PFSK-1 (cell line): ENCODE measurements at regions not wholly inside any gene's neighbourhood (a gene's known extent, or its start where the extent isn't known, plus 50 kb on each side); places are given as distances from the start of the nearest gene placed in this dataset.

Source experiments
- FOXP2 ChIP-seq: optimal IDR thresholded peaks from 2 replicates; pipeline ENCODE3; 2011; ENCODE audit warnings: borderline replicate concordance, control low read depth, inconsistent platforms; ENCODE audit not compliant: insufficient read depth; ENCODE audit errors: extremely low read length, extremely low read depth
- POLR2AphosphoS5 ChIP-seq: IDR thresholded peaks from 2 replicates; pipeline ENCODE4 v1.6.1; 2012; ENCODE audit warnings: low read depth, mild to moderate bottlenecking, control low read depth, low read length, moderate library complexity
- SIN3A ChIP-seq: IDR thresholded peaks from 2 replicates; pipeline ENCODE4 v1.6.1; 2012; ENCODE audit warnings: mild to moderate bottlenecking, low read length, moderate library complexity, borderline replicate concordance; ENCODE audit not compliant: insufficient read depth
- TAF1 ChIP-seq: IDR thresholded peaks from 2 replicates; pipeline ENCODE4 v1.6.1; 2012; ENCODE audit warnings: low read length, control low read depth, borderline replicate concordance; ENCODE audit not compliant: insufficient read depth
- TF ChIP-seq, protein P1 (sequence below), 2 experiments: IDR thresholded peaks; 2 replicates each; pipeline versions ENCODE4 v1.6.1 to v1.8.0; 2011 to 2012; ENCODE audit warnings: low read depth in 2 of 2, low read length in 2 of 2, control low read depth in 1 of 2, inconsistent platforms in 1 of 2, mild to moderate bottlenecking in 1 of 2, moderate library complexity in 1 of 2; ENCODE audit not compliant: insufficient read depth in 1 of 2

DNA sequence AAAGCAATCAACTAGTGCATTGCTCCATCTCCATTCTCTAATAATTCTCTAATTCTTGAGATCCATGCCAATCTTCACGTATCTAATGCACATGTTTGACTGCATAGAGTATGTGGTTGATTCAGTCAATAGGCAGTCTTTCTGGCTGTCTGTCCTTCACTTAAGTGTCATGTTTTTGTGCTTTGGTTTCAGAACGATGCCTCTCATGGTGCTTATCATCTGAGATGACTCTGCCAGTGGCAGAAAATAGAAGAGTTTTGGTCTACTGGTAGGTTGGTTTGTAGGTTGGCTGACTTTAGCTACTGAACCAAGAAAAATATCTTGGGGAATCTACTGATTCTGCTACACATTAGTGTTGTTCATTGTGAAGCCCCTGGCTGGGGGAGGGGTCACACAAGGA is 364.2 kb downstream of the SFMBT2 start:
- TF ChIP-seq, protein P1, sequence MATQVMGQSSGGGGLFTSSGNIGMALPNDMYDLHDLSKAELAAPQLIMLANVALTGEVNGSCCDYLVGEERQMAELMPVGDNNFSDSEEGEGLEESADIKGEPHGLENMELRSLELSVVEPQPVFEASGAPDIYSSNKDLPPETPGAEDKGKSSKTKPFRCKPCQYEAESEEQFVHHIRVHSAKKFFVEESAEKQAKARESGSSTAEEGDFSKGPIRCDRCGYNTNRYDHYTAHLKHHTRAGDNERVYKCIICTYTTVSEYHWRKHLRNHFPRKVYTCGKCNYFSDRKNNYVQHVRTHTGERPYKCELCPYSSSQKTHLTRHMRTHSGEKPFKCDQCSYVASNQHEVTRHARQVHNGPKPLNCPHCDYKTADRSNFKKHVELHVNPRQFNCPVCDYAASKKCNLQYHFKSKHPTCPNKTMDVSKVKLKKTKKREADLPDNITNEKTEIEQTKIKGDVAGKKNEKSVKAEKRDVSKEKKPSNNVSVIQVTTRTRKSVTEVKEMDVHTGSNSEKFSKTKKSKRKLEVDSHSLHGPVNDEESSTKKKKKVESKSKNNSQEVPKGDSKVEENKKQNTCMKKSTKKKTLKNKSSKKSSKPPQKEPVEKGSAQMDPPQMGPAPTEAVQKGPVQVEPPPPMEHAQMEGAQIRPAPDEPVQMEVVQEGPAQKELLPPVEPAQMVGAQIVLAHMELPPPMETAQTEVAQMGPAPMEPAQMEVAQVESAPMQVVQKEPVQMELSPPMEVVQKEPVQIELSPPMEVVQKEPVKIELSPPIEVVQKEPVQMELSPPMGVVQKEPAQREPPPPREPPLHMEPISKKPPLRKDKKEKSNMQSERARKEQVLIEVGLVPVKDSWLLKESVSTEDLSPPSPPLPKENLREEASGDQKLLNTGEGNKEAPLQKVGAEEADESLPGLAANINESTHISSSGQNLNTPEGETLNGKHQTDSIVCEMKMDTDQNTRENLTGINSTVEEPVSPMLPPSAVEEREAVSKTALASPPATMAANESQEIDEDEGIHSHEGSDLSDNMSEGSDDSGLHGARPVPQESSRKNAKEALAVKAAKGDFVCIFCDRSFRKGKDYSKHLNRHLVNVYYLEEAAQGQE (IDR thresholded peaks at IDR 0.05; ENCODE audit: insufficient read depth in 1 of 2, low read depth in 2 of 2, low read length in 2 of 2), result no peak
- TF ChIP-seq TAF1, result no peak
- no peak for TF ChIP-seq FOXP2

DNA sequence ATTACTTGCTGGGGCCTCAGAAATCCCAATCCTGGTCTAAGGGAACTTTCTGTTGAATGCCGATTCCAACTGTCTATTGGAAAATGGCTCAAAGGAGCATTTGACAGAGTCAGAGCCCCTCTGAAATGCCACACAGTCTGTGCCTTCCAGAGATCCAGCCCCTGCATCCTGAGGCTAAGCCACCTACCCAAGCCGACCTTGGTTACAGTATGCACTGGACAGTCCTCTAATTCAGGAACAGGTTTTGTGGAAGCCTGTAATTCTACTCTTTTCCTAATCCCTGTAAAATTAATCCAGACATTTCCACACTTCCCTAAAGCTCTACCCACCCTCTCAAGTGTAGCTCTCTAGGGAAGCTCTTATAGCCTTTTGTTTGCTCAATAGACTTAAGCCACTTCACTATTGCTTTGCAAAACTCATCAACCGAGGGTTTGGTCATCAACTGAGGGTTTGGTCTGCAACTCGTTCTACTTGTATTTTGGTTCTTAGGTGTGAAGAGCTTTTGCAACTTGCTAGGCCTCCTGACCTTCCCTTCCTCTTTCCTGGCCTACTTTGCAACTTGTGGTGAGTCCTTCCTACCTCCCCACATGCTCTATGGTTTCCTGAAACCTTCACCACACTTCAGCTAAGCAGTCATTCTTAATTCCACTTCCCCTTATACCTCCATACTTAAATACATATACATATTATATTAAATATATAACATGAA is 364.8 kb downstream of the SFMBT2 start:
- TF ChIP-seq, protein P1 (IDR thresholded peaks at IDR 0.05; ENCODE audit: insufficient read depth in 1 of 2, low read depth in 2 of 2, low read length in 2 of 2), result no peak
- TF ChIP-seq FOXP2 (no peak), TAF1 (no peak), POLR2AphosphoS5 (no peak), SIN3A (no peak)

DNA sequence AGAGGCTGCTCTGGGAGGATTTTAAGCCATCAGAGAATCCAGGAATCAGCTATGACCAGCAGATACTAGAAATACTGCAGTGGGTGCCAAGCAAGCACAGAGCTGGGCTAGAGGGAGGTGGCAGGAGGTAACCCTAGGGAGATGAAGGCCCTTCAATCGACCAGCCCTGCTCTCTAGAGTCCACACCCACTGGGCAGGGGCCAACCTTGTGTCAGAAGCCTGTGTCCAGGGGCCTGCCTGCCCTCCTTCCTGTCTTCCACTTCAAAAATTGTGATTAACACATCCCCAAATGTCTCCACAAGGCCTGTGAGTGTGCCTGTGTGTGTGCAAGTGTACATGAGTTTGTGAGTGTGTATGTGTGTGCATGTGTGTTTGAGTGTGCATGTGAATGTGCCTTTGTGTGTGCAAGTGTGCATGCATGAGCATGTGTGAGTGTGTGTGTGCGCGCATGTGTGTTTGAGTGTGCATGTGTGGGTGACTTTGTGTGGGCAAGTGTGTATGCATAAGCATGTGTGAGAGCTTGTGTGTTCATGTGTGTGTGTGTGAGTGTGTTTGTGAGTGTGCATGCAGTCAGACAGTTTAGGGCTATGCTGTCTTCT is 367.7 kb downstream of the SFMBT2 start:
- no peak for TF ChIP-seq TAF1
- no peak for TF ChIP-seq FOXP2
- TF ChIP-seq SIN3A, result no peak
- TF ChIP-seq, protein P1 (IDR thresholded peaks at IDR 0.05; ENCODE audit: insufficient read depth in 1 of 2, low read depth in 2 of 2, low read length in 2 of 2), result no peak
- TF ChIP-seq POLR2AphosphoS5, result no peak

- TF ChIP-seq, protein P1 (IDR thresholded peaks at IDR 0.05; ENCODE audit: insufficient read depth in 1 of 2, low read depth in 2 of 2, low read length in 2 of 2), result no peak
- TF ChIP-seq TAF1 (no peak), POLR2AphosphoS5 (no peak), FOXP2 (no peak), SIN3A (no peak)
Observed at GRCh38 chr10:7042419-7043054, 368.3 kb downstream of the SFMBT2 start.
